CD4-positive, alpha-beta T cell (primary cell): ENCODE measurements at regions not wholly inside any gene's neighbourhood (a gene's known extent, or its start where the extent isn't known, plus 50 kb on each side); places are given as distances from the start of the nearest gene placed in this dataset.

ENCODE experiments used
- ATAC-seq: fragments of 200-7000 bp; cut with Tn5 transposase; one replicate; pipeline ENCODE4 v1.10.0; 2022; ENCODE audit warnings: mild to moderate bottlenecking; ENCODE audit not compliant: poor library complexity
- CTCF ChIA-PET: fragments of 350-600 bp; sonication (Branson Sonifier 250); formaldehyde crosslinking; loops from one replicate; lab custom pipeline; 2021; ENCODE audit warnings: antibody characterized with exemption, inconsistent platforms; lab: Charles Lee
- POLR2A ChIA-PET: fragments of 350-600 bp; sonication (Branson Sonifier 250); formaldehyde crosslinking; loops from one replicate; lab custom pipeline; 2021; ENCODE audit warnings: antibody characterized with exemption, inconsistent platforms; lab: Charles Lee
- DNase-seq, 14 experiments: peaks; one replicate each; pipeline ENCODE4 v3.0.0-alpha.2; 2013 to 2020; ENCODE audit warnings: mixed read lengths in 2 of 14
- H3K27ac ChIP-seq, 2 donors: one replicate each; pipeline versions ENCODE4 v1.5.1 to v1.7.0; 2013; ENCODE audit warnings: low read length in 2 of 2, low read depth in 1 of 2, mild to moderate bottlenecking in 1 of 2
- H3K27me3 ChIP-seq, 2 experiments: 1 replicate in 1 of 2; 2 replicates in 1 of 2; pipeline versions ENCODE4 v1.6.1 to v1.7.0; 2013; ENCODE audit warnings: low read length in 2 of 2, control low read depth in 1 of 2, mild to moderate bottlenecking in 1 of 2, moderate library complexity in 1 of 2; ENCODE audit not compliant: insufficient read depth in 2 of 2, control insufficient read depth in 1 of 2
- H3K36me3 ChIP-seq: one replicate; pipeline ENCODE4 v1.6.1; 2013; ENCODE audit warnings: low read length, control low read depth; ENCODE audit not compliant: insufficient read depth
- H3K4me1 ChIP-seq: one replicate; pipeline ENCODE4 v1.6.1; 2013; ENCODE audit warnings: low read length, control low read depth; ENCODE audit not compliant: insufficient read depth
- H3K4me3 ChIP-seq: one replicate; pipeline ENCODE4 v1.5.1; 2013; ENCODE audit warnings: mild to moderate bottlenecking, low read length, moderate library complexity
- H3K9me3 ChIP-seq, 2 experiments: 1 replicate in 1 of 2; 2 replicates in 1 of 2; pipeline versions ENCODE4 v1.6.1 to v1.7.0; 2013; ENCODE audit warnings: low read length in 2 of 2, mild to moderate bottlenecking in 2 of 2, control low read depth in 1 of 2, moderate library complexity in 1 of 2; ENCODE audit not compliant: control insufficient read depth in 1 of 2, insufficient read depth in 1 of 2
- H3K27ac Mint-ChIP-seq: one replicate; pipeline ENCODE4 v1.8.0; 2020; ENCODE audit warnings: mixed read lengths
- H3K27me3 Mint-ChIP-seq: one replicate; pipeline ENCODE4 v1.8.0; 2021; ENCODE audit warnings: mixed read lengths
- H3K36me3 Mint-ChIP-seq: one replicate; pipeline ENCODE4 v1.8.0; 2021; ENCODE audit warnings: low read depth, mixed read lengths
- H3K4me1 Mint-ChIP-seq: one replicate; pipeline ENCODE4 v1.8.0; 2021; ENCODE audit warnings: low read depth, mixed read lengths
- H3K4me3 Mint-ChIP-seq: one replicate; pipeline ENCODE4 v1.8.0; 2020; ENCODE audit warnings: mild to moderate bottlenecking, mixed read lengths
- H3K9me3 Mint-ChIP-seq: one replicate; pipeline ENCODE4 v1.8.0; 2020; ENCODE audit warnings: mixed read lengths
- CTCF ChIP-seq: fragments of 200-600 bp; IDR thresholded peaks from one replicate; pipeline ENCODE4 v1.8.0; 2022; ENCODE audit warnings: antibody characterized with exemption, mild to moderate bottlenecking
- intact Hi-C, 2 experiments: fragments of 100-400 bp; cut with DNase I in 1 of 2; cut with micrococcal nuclease in 1 of 2; formaldehyde crosslinking; loops; one replicate each; pipeline versions ENCODE4 v1.15.1 to v1.9.0; 2023 to 2025; cut with DNase I, micrococcal nuclease

DNA sequence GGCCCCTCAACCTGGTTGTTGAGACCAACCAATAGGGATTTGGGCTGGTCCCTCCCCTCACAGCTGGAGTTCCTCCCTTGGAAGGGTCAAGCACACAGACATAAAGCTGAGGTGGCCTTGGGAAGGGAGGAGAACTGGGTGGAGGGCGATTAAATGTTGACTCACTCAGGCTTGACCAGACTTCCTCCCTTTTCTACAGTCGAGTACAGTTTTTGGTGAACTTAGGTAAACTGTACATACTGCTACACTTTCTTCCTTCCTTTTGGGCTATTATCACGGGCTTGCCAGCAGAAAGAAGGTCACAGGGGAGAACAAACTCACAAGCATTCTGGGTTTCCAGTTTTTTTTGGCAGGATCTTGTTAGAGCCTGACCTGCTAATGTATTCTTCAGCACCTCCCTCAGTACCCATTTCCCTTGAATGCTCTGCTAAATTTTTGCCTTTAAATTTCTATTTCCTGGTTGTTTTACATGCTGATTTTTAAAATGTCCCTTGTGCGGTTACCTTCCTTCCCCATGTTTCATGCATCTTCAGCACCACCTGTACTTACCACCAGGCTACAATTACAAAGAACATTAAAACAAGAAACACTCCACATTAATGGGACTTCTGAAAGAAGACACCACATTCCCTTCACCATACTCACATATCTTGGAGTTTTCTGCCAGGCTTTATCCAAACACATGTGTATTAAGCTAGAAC is 135.2 kb upstream of the RASGEF1B start:
- Mint-ChIP-seq H3K9me3 (peaks cover 3% of the 10 kb centered on the region), H3K27ac (no peak overlapping the region), H3K4me3 (no peak overlapping the region), H3K4me1 (peaks cover 9% of the 10 kb centered on the region), H3K27me3 (no peaks in the 10 kb centered on the region), H3K36me3 (no peaks in the 10 kb centered on the region)
- intact Hi-C loops = no loop called here
- POLR2A ChIA-PET = no interaction called here
- H3K27ac ChIP-seq = no peak overlapping the region
- ATAC-seq = peak; percentile 17
- CTCF ChIA-PET = interaction anchor here (1.9 kb wide), 1 partner anchor 139 kb away, joined by 4 read pairs; no protein-coding TSS in a partner anchor
- H3K27me3 ChIP-seq = no peaks in the 10 kb centered on the region
- no peaks in the 10 kb centered on the region for H3K4me1 ChIP-seq
- H3K9me3 ChIP-seq = no peaks in the 10 kb centered on the region
- TF ChIP-seq CTCF = no peak
- H3K36me3 ChIP-seq = no peaks in the 10 kb centered on the region
- peak in 2 of 14 experiments; percentile 32 to 38 for DNase-seq
- no peak overlapping the region for H3K4me3 ChIP-seq

DNA sequence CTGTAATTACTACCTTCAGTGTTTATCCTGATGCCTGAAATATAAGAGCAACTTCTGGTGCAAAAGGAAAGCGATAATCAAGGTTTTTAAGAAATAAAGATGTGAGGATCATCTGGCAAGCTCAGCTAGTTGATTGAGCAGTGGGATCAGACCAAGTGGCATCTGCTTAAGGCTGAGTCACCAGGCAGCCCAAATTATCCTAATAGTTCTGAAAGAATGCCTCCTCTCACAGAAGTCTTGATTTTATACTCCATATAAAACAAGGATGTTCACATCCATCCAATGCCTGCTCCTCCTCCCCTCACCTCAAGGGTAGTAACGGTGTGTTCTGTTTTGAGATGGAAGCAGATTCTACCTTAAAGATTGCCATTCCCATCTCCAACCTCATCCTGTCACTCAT is 134.5 kb upstream of the RASGEF1B start:
- Mint-ChIP-seq H3K27me3 (no peaks in the 10 kb centered on the region), H3K36me3 (no peaks in the 10 kb centered on the region), H3K4me3 (no peak overlapping the region), H3K9me3 (peaks cover 3% of the 10 kb centered on the region), H3K4me1 (peaks cover 9% of the 10 kb centered on the region), H3K27ac (no peak overlapping the region)
- intact Hi-C loops = no loop called here
- DNase-seq (no peak), ATAC-seq (no peak)
- TF ChIP-seq CTCF = no peak
- ChIA-PET CTCF (no interaction called here), POLR2A (no interaction called here)
- H3K9me3 ChIP-seq = no peaks in the 10 kb centered on the region
- no peak overlapping the region for H3K27ac ChIP-seq
- no peaks in the 10 kb centered on the region for H3K36me3 ChIP-seq
- no peaks in the 10 kb centered on the region for H3K4me1 ChIP-seq
- H3K27me3 ChIP-seq = no peaks in the 10 kb centered on the region
- H3K4me3 ChIP-seq = no peak overlapping the region

GRCh38 chr4:81605271-81605670 is 133.6 kb upstream of the RASGEF1B start:
- Mint-ChIP-seq H3K27me3 (no peaks in the 10 kb centered on the region), H3K27ac (no peak overlapping the region), H3K9me3 (peaks cover 3% of the 10 kb centered on the region), H3K4me3 (no peak overlapping the region), H3K4me1 (peaks cover 9% of the 10 kb centered on the region), H3K36me3 (no peaks in the 10 kb centered on the region)
- no peak for TF ChIP-seq CTCF
- DNase-seq = peak in 2 of 14 experiments; percentile 15 to 20
- Histone ChIP-seq H3K4me1 (no peaks in the 10 kb centered on the region), H3K36me3 (no peaks in the 10 kb centered on the region), H3K27me3 (no peaks in the 10 kb centered on the region), H3K27ac (no peak overlapping the region), H3K9me3 (no peaks in the 10 kb centered on the region), H3K4me3 (no peak overlapping the region)
- intact Hi-C loops = no loop called here
- ATAC-seq = peak; percentile 41
- POLR2A ChIA-PET = no interaction called here
- CTCF ChIA-PET = no interaction called here
